HEK293 (cell line): ENCODE measurements at regions not wholly inside any gene's neighbourhood (a gene's known extent, or its start where the extent isn't known, plus 50 kb on each side); places are given as distances from the start of the nearest gene placed in this dataset.

ENCODE experiments used
- CTCF ChIA-PET: fragments of 350-600 bp; formaldehyde crosslinking; extraction: SDS; loops from one replicate; lab custom pipeline; 2021; ENCODE audit warnings: antibody characterized with exemption; lab: Yijun Ruan, JAX
- POLR2A ChIA-PET: fragments of 300-600 bp; formaldehyde crosslinking; extraction: SDS; loops from one replicate; lab custom pipeline; 2020; ENCODE audit warnings: antibody characterized with exemption, inconsistent platforms; lab: Yijun Ruan, JAX
- H3K27ac ChIP-seq: fragments of 200-500 bp; sonication (Bioruptor generic); 2 replicates; pipeline ENCODE4 v1.5.1; 2014; ENCODE audit warnings: low read depth, low read length, control low read depth, inconsistent platforms; ENCODE audit errors: extremely low read depth
- H3K36me3 ChIP-seq, 2 experiments: fragments of 200-500 bp in 1 of 2; sonication (Bioruptor generic) in 1 of 2; 1 replicate in 1 of 2; 2 replicates in 1 of 2; pipeline ENCODE4 v1.5.1; 2014 to 2017; ENCODE audit warnings: inconsistent platforms in 2 of 2, low read length in 2 of 2; ENCODE audit not compliant: control insufficient read depth in 2 of 2, insufficient read depth in 1 of 2
- H3K4me1 ChIP-seq: fragments of 200-500 bp; sonication (Bioruptor generic); 2 replicates; pipeline ENCODE4 v1.5.1; 2014; ENCODE audit warnings: mild to moderate bottlenecking, low read length, inconsistent platforms; ENCODE audit not compliant: control insufficient read depth, insufficient read depth
- H3K4me3 ChIP-seq: 2 replicates; pipeline ENCODE4 v1.5.1; 2011; ENCODE audit warnings: low read depth, mild to moderate bottlenecking, control low read depth, low read length, moderate library complexity
- H3K9me3 ChIP-seq: fragments of 200-500 bp; sonication (Bioruptor generic); 2 replicates; pipeline ENCODE4 v1.5.1; 2014; ENCODE audit warnings: low read depth, low read length, inconsistent platforms; ENCODE audit not compliant: control insufficient read depth, insufficient read depth
- GFI1B ChIP-seq: fragments of 450-650 bp; formaldehyde crosslinking; IDR thresholded peaks from 2 replicates; pipeline ENCODE4 v1.5.1; 2016; ENCODE audit warnings: missing biosample characterization, missing genetic modification characterization
- HOXC10 ChIP-seq: sonication (generic); formaldehyde crosslinking; IDR thresholded peaks from 2 replicates; pipeline ENCODE4 v1.8.1; 2023; ENCODE audit warnings: mild to moderate bottlenecking, missing genetic modification reagents
- KLF1 ChIP-seq: fragments of 450-650 bp; formaldehyde crosslinking; IDR thresholded peaks from 2 replicates; pipeline ENCODE4 v1.5.1; 2016; ENCODE audit warnings: missing biosample characterization, missing genetic modification characterization
- ZBTB1 ChIP-seq: fragments of 450-650 bp; formaldehyde crosslinking; IDR thresholded peaks from 2 replicates; pipeline ENCODE4 v1.5.1; 2016; ENCODE audit warnings: missing biosample characterization, missing genetic modification characterization
- ZBTB20 ChIP-seq: fragments of 450-650 bp; formaldehyde crosslinking; IDR thresholded peaks from 2 replicates; pipeline ENCODE4 v1.5.1; 2016; ENCODE audit warnings: missing biosample characterization, missing genetic modification characterization
- ZNF112 ChIP-seq: fragments of 450-650 bp; formaldehyde crosslinking; IDR thresholded peaks from 2 replicates; pipeline ENCODE4 v1.5.0; 2017; ENCODE audit warnings: missing biosample characterization, missing genetic modification characterization
- ZNF140 ChIP-seq: fragments of 450-650 bp; formaldehyde crosslinking; IDR thresholded peaks from 2 replicates; pipeline ENCODE4 v1.5.1; 2016; ENCODE audit warnings: missing biosample characterization, missing genetic modification characterization
- ZNF2 ChIP-seq: fragments of 450-650 bp; formaldehyde crosslinking; IDR thresholded peaks from 2 replicates; pipeline ENCODE4 v1.5.1; 2016; ENCODE audit warnings: missing biosample characterization, missing genetic modification characterization
- ZNF394 ChIP-seq: fragments of 450-650 bp; formaldehyde crosslinking; IDR thresholded peaks from 2 replicates; pipeline ENCODE4 v1.5.1; 2016; ENCODE audit warnings: missing biosample characterization, missing genetic modification characterization, mild to moderate bottlenecking, moderate library complexity, borderline replicate concordance
- ZNF423 ChIP-seq: fragments of 450-650 bp; formaldehyde crosslinking; IDR thresholded peaks from 2 replicates; pipeline ENCODE4 v1.5.1; 2016; ENCODE audit warnings: missing biosample characterization, missing genetic modification characterization
- ZNF555 ChIP-seq: fragments of 450-650 bp; formaldehyde crosslinking; conservative IDR thresholded peaks from 2 replicates; pipeline ENCODE4 v1.5.1; 2017; ENCODE audit warnings: missing biosample characterization, mild to moderate bottlenecking, missing genetic modification characterization, inconsistent platforms
- ZNF558 ChIP-seq: fragments of 450-650 bp; formaldehyde crosslinking; IDR thresholded peaks from 2 replicates; pipeline ENCODE4 v1.5.1; 2016; ENCODE audit warnings: missing biosample characterization, missing genetic modification characterization
- ZNF560 ChIP-seq: fragments of 450-650 bp; formaldehyde crosslinking; IDR thresholded peaks from 2 replicates; pipeline ENCODE4 v1.5.1; 2017; ENCODE audit warnings: missing biosample characterization, missing genetic modification characterization, borderline replicate concordance
- ZNF624 ChIP-seq: fragments of 450-650 bp; formaldehyde crosslinking; IDR thresholded peaks from 2 replicates; pipeline ENCODE4 v1.5.1; 2017; ENCODE audit warnings: missing biosample characterization, missing genetic modification characterization
- ZNF626 ChIP-seq: fragments of 450-650 bp; sonication (Bioruptor Pico); formaldehyde crosslinking; IDR thresholded peaks from 2 replicates; pipeline ENCODE4 v1.5.1; 2018; ENCODE audit warnings: missing biosample characterization, missing genetic modification characterization, inconsistent platforms
- ZNF701 ChIP-seq: fragments of 450-650 bp; formaldehyde crosslinking; IDR thresholded peaks from 2 replicates; pipeline ENCODE4 v1.5.1; 2016; ENCODE audit warnings: missing biosample characterization, missing genetic modification characterization
- TF ChIP-seq, protein P1 (sequence below): fragments of 450-650 bp; formaldehyde crosslinking; IDR thresholded peaks from 2 replicates; pipeline ENCODE4 v1.5.1; 2016; ENCODE audit warnings: missing biosample characterization, missing genetic modification characterization
- TF ChIP-seq, protein P2 (sequence below): fragments of 450-650 bp; formaldehyde crosslinking; IDR thresholded peaks from 2 replicates; pipeline ENCODE4 v1.5.1; 2017; ENCODE audit warnings: missing biosample characterization, missing genetic modification characterization

DNA sequence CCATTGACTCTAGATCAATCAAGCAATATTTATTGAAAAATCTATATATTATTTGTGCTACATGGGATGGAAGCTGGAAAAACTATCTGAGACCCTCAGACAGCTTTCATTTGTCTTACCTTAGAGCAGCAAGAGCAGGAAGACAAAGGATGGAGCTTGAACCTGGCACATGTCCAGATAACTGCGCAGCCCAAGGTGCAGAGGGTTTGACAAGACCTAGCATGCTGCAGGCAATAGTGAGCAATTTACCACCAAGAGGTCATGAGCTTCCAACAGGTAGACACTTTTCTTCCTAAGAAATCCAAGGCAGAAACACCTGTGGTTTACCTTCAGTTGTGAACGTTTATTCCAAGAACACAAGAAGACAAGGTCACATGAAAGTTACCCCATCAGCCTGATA is 214.7 kb upstream of the NECTIN3 start:
- Histone ChIP-seq H3K27ac (no peak overlapping the region), H3K4me1 (no peaks in the 10 kb centered on the region), H3K36me3 (no peaks in the 10 kb centered on the region), H3K4me3 (no peak overlapping the region), H3K9me3 (no peaks in the 10 kb centered on the region)
- CTCF ChIA-PET: interaction anchor here (0.6 kb wide), 1 partner anchor 224 kb away, joined by 4 read pairs; no protein-coding TSS in a partner anchor
- TF ChIP-seq ZBTB1 (tag by site-specific recombination) (no peak), ZNF394 (tag by site-specific recombination) (no peak), ZNF624 (tag by site-specific recombination) (no peak)
- POLR2A ChIA-PET: no interaction called here

DNA sequence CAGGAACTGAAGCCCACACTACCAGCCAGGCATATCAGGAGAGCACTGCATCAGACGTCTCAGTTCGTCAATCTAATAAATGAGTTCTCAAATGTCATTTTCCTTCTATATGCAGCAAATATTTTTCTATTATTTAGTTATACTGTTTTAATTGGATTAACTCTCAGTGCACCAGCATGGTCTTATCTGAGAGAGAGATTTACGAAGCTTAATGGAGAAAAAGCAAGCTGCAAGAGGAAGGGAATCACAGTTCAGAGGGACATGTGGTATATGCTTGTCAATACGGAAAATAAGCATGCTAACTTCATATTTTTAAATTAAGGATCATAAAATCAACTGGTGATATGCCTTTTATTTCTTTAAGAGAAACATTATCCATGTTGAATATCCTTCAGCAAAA is 213.1 kb upstream of the NECTIN3 start:
- ChIA-PET POLR2A (no interaction called here), CTCF (no interaction called here)
- TF ChIP-seq, protein P1, sequence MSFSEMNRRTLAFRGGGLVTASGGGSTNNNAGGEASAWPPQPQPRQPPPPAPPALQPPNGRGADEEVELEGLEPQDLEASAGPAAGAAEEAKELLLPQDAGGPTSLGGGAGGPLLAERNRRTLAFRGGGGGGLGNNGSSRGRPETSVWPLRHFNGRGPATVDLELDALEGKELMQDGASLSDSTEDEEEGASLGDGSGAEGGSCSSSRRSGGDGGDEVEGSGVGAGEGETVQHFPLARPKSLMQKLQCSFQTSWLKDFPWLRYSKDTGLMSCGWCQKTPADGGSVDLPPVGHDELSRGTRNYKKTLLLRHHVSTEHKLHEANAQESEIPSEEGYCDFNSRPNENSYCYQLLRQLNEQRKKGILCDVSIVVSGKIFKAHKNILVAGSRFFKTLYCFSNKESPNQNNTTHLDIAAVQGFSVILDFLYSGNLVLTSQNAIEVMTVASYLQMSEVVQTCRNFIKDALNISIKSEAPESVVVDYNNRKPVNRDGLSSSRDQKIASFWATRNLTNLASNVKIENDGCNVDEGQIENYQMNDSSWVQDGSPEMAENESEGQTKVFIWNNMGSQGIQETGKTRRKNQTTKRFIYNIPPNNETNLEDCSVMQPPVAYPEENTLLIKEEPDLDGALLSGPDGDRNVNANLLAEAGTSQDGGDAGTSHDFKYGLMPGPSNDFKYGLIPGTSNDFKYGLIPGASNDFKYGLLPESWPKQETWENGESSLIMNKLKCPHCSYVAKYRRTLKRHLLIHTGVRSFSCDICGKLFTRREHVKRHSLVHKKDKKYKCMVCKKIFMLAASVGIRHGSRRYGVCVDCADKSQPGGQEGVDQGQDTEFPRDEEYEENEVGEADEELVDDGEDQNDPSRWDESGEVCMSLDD (tag by site-specific recombination): no peak
- TF ChIP-seq ZNF112 (tag by site-specific recombination): no peak
- no peak for TF ChIP-seq ZNF560 (tag by site-specific recombination)
- TF ChIP-seq ZNF423 (tag by site-specific recombination): no peak
- TF ChIP-seq, protein P2, sequence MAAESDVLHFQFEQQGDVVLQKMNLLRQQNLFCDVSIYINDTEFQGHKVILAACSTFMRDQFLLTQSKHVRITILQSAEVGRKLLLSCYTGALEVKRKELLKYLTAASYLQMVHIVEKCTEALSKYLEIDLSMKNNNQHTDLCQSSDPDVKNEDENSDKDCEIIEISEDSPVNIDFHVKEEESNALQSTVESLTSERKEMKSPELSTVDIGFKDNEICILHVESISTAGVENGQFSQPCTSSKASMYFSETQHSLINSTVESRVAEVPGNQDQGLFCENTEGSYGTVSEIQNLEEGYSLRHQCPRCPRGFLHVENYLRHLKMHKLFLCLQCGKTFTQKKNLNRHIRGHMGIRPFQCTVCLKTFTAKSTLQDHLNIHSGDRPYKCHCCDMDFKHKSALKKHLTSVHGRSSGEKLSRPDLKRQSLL (tag by site-specific recombination): no peak
- no peak for TF ChIP-seq ZBTB20
- TF ChIP-seq ZNF701: no peak
- Histone ChIP-seq H3K27ac (no peak overlapping the region), H3K9me3 (no peaks in the 10 kb centered on the region), H3K36me3 (no peaks in the 10 kb centered on the region), H3K4me3 (no peak overlapping the region), H3K4me1 (no peaks in the 10 kb centered on the region)

DNA sequence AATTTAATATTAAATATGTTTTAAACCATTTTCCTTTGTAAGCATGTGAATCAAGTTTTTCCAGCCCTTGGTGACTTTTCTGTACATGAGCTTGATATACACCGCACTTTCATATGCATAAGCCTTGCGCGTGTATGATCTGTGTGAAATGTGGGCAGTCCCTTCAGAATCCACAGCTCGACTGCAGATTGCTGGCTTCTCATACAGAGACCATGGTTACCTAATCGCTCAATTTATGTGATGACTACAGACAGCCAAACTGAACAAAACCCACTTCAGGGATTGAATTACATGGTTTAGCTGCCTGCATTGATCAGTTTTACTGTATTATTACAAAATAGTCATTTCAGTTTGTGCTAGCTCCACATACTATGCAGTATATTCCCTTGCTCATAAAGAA is 212.3 kb upstream of the NECTIN3 start:
- Histone ChIP-seq H3K27ac (no peak overlapping the region), H3K4me1 (no peaks in the 10 kb centered on the region), H3K4me3 (no peak overlapping the region), H3K36me3 (no peaks in the 10 kb centered on the region), H3K9me3 (no peaks in the 10 kb centered on the region)
- ChIA-PET CTCF (no interaction called here), POLR2A (no interaction called here)
- TF ChIP-seq ZNF140 (tag by site-specific recombination): no peak
- TF ChIP-seq HOXC10 (CRISPR knock-in tag): no peak
- TF ChIP-seq ZNF558 (tag by site-specific recombination): no peak
- TF ChIP-seq GFI1B (tag by site-specific recombination): no peak
- TF ChIP-seq ZNF555 (tag by site-specific recombination): no peak
- no peak for TF ChIP-seq ZNF2
- TF ChIP-seq ZNF626 (tag by site-specific recombination): no peak
- no peak for TF ChIP-seq KLF1 (tag by site-specific recombination)
